ENCODE measurements at regions not wholly inside any gene's neighbourhood (a gene's known extent, or its start where the extent isn't known, plus 50 kb on each side); places are given as distances from the start of the nearest gene placed in this dataset.

GRCh38 chr11:15577519-15577918, 462.8 kb downstream of the INSC start:
- no peak for DNase-seq (ENCODE audit: extremely low read depth, low read depth)

GRCh38 chr11:15579287-15580001, 464.7 kb downstream of the INSC start:
- DNase-seq (ENCODE audit: extremely low read depth, low read depth): no peak

GRCh38 chr11:15580056-15580774, 465.5 kb downstream of the INSC start:
- DNase-seq (ENCODE audit: extremely low read depth, low read depth): no peak

GRCh38 chr11:15580775-15581095, 466.0 kb downstream of the INSC start:
- DNase-seq (ENCODE audit: extremely low read depth, low read depth): no peak

- no peak for DNase-seq (ENCODE audit: extremely low read depth, low read depth)
Measured at GRCh38 chr11:15584158-15584557, 469.4 kb downstream of the INSC start.

GRCh38 chr11:15585602-15586331, 471.0 kb downstream of the INSC start:
- no peak for DNase-seq (ENCODE audit: extremely low read depth, low read depth)

GRCh38 chr11:15586741-15587473, 472.2 kb downstream of the INSC start:
- no peak for DNase-seq (ENCODE audit: extremely low read depth, low read depth)

- no peak for DNase-seq (ENCODE audit: extremely low read depth, low read depth)
Measured at GRCh38 chr11:15589070-15589626, 474.4 kb downstream of the INSC start.

- no peak for DNase-seq (ENCODE audit: extremely low read depth, low read depth)
Measured at GRCh38 chr11:15590132-15590531, 475.4 kb downstream of the INSC start.

GRCh38 chr11:15591112-15591537, 476.4 kb downstream of the INSC start:
- no peak for DNase-seq (ENCODE audit: extremely low read depth, low read depth)

- no peak for DNase-seq (ENCODE audit: extremely low read depth, low read depth)
Measured at GRCh38 chr11:15594607-15595006, 479.9 kb downstream of the INSC start.

GRCh38 chr11:15599376-15599775, 484.7 kb downstream of the INSC start:
- DNase-seq (ENCODE audit: extremely low read depth, low read depth): no peak

- no peak for DNase-seq (ENCODE audit: extremely low read depth, low read depth)
Measured at GRCh38 chr11:15602047-15602446, 487.3 kb downstream of the INSC start.

- DNase-seq (ENCODE audit: extremely low read depth, low read depth): no peak
Measured at GRCh38 chr11:15602785-15603567, 488.3 kb downstream of the INSC start.

GRCh38 chr11:15605094-15605493, 490.4 kb downstream of the INSC start:
- no peak for DNase-seq (ENCODE audit: extremely low read depth, low read depth)

GRCh38 chr11:15607361-15608036, 492.8 kb downstream of the INSC start:
- no peak for DNase-seq (ENCODE audit: extremely low read depth, low read depth)

GRCh38 chr11:15609445-15609844, 494.7 kb downstream of the INSC start:
- no peak for DNase-seq (ENCODE audit: extremely low read depth, low read depth)

GRCh38 chr11:15610881-15611280, 496.2 kb downstream of the INSC start:
- no peak for DNase-seq (ENCODE audit: extremely low read depth, low read depth)

- DNase-seq (ENCODE audit: extremely low read depth, low read depth): no peak
Measured at GRCh38 chr11:15613251-15613650, 498.5 kb downstream of the INSC start.

Measured in NCI-H460 (cell line).